ENCODE measurements at regions not wholly inside any gene's neighbourhood (a gene's known extent, or its start where the extent isn't known, plus 50 kb on each side); places are given as distances from the start of the nearest gene placed in this dataset.

GRCh38 chr2:163253621-163254285 lies 415.2 kb upstream of the KCNH7 start:
- TF ChIP-seq CTCF (IDR thresholded peaks at IDR 0.05; ENCODE audit: low read length) (no peak), EZH2 (IDR thresholded peaks at IDR 0.05; ENCODE audit: borderline replicate concordance, low read length) (no peak)

Measured in OCI-LY1 (cell line).